ENCODE measurements at regions not wholly inside any gene's neighbourhood (a gene's known extent, or its start where the extent isn't known, plus 50 kb on each side); places are given as distances from the start of the nearest gene placed in this dataset.

DNA sequence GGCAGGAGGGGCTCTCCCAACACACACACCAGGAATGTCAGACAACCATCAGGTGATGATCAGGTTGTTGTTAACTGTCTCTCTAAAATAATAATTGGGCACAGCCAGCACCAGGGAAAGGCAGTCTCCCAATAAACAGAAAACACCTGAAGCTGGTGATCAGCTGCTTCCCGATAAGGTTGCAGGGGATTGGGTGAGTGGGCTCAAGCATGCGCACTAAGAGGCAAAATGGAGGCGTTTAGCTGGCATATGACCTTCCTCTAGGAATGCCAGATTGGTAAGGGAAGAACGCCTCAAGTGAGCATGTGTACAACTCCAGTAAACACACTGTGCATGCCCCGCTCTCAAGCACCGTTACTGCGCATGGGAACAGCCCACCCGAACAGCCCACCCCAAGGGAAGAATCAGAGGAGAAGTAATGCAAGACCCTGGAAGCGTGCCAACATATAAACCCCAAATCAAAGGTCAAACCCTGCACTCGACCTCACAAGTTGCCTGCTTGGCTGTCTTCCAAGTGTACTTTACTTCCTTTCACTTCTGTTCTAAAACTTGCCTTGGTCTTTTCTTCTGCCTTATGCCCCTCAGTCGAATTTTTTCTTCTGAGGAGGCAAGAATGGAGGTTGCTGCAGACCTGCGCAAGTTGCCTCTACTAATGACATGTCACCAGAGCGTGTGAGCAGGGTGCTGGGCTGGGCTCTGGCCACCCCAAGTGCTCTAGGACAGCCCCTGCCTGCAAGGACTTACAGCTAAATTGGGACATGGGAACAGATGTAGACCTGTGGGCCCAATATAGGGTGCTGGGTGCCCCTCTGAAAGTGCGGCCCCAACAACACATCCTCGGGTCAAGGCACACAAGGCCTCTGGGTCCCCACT is 200.8 kb downstream of the RHOU start (continued):
- TF ChIP-seq, protein P1, sequence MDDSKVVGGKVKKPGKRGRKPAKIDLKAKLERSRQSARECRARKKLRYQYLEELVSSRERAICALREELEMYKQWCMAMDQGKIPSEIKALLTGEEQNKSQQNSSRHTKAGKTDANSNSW (CRISPR knock-in tag; IDR thresholded peaks at IDR 0.05; ENCODE audit: borderline replicate concordance), result no peak
- peak; percentile 22; the same call in 1 of the 2 replicates for TF ChIP-seq ZNF772 (CRISPR knock-in tag; IDR thresholded peaks at IDR 0.05)
- TF ChIP-seq, protein P2, sequence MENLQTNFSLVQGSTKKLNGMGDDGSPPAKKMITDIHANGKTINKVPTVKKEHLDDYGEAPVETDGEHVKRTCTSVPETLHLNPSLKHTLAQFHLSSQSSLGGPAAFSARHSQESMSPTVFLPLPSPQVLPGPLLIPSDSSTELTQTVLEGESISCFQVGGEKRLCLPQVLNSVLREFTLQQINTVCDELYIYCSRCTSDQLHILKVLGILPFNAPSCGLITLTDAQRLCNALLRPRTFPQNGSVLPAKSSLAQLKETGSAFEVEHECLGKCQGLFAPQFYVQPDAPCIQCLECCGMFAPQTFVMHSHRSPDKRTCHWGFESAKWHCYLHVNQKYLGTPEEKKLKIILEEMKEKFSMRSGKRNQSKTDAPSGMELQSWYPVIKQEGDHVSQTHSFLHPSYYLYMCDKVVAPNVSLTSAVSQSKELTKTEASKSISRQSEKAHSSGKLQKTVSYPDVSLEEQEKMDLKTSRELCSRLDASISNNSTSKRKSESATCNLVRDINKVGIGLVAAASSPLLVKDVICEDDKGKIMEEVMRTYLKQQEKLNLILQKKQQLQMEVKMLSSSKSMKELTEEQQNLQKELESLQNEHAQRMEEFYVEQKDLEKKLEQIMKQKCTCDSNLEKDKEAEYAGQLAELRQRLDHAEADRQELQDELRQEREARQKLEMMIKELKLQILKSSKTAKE (CRISPR knock-in tag; IDR thresholded peaks at IDR 0.05; ENCODE audit: borderline replicate concordance), result no peak
- TF ChIP-seq, protein P3, sequence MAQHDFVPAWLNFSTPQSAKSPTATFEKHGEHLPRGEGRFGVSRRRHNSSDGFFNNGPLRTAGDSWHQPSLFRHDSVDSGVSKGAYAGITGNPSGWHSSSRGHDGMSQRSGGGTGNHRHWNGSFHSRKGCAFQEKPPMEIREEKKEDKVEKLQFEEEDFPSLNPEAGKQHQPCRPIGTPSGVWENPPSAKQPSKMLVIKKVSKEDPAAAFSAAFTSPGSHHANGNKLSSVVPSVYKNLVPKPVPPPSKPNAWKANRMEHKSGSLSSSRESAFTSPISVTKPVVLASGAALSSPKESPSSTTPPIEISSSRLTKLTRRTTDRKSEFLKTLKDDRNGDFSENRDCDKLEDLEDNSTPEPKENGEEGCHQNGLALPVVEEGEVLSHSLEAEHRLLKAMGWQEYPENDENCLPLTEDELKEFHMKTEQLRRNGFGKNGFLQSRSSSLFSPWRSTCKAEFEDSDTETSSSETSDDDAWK (CRISPR knock-in tag; IDR thresholded peaks at IDR 0.05), result no peak

DNA sequence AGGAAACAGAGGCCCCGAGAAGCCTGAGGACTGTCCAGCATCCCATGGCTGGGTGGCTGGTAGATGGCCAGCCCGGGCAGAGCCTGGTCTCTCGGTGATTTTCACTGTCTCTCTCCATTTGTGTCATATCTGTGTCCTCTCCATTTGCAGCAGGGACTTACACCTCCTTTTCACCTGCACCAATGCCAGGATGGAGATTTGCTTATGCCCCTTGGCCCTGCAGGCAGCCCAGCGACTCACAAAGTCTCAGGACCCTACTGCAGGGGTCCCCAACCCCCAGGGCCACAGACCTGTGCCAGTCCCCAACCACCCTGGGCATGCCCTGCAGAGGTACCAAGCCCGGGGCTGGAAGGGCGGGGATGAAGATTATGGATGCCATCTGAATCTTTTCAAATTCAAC is 201.6 kb downstream of the RHOU start:
- Histone ChIP-seq H3K4me3 (replicated peaks in 1 of 3; ENCODE audit: insufficient read depth in 1 of 3, low read depth in 2 of 3, low read length in 3 of 3) (no peak overlapping the region), H3K4me2 (ENCODE audit: low read depth, low read length) (no peak overlapping the region), H3K36me3 (replicated peaks in 1 of 2; ENCODE audit: control insufficient read depth in 1 of 2, insufficient read depth in 2 of 2, low read length in 2 of 2) (no peaks in the 10 kb centered on the region), H4K20me1 (ENCODE audit: insufficient read depth, low read length) (no peaks in the 10 kb centered on the region), H3K4me1 (ENCODE audit: insufficient read depth, low read length) (peaks cover 89% of the 10 kb centered on the region), H3K79me2 (ENCODE audit: insufficient read depth, low read length) (no peaks in the 10 kb centered on the region), H3K9me3 (ENCODE audit: low read length) (no peaks in the 10 kb centered on the region), H3K27ac (ENCODE audit: extremely low read length, insufficient read depth, low read length) (no peak overlapping the region), H3K27me3 (ENCODE audit: control insufficient read depth in 1 of 2, insufficient read depth in 2 of 2, low read length in 2 of 2) (no peaks in the 10 kb centered on the region), H2AFZ (ENCODE audit: low read length) (no peak overlapping the region), H3K9ac (ENCODE audit: insufficient read depth, low read depth, low read length) (no peak overlapping the region)
- CTCF ChIA-PET (ENCODE audit: low intra/inter-chr PET ratio, low total read pairs), result no interaction called here
- no TSS peak for BruUV-seq (replicated peaks)
- TF ChIP-seq, protein P4, sequence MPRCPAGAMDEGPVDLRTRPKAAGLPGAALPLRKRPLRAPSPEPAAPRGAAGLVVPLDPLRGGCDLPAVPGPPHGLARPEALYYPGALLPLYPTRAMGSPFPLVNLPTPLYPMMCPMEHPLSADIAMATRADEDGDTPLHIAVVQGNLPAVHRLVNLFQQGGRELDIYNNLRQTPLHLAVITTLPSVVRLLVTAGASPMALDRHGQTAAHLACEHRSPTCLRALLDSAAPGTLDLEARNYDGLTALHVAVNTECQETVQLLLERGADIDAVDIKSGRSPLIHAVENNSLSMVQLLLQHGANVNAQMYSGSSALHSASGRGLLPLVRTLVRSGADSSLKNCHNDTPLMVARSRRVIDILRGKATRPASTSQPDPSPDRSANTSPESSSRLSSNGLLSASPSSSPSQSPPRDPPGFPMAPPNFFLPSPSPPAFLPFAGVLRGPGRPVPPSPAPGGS (CRISPR knock-in tag; IDR thresholded peaks at IDR 0.05), result no peak
- TF ChIP-seq ZNF598 (CRISPR knock-in tag; IDR thresholded peaks at IDR 0.05; ENCODE audit: borderline replicate concordance), result no peak
- no peak for TF ChIP-seq MED1 (CRISPR knock-in tag; IDR thresholded peaks at IDR 0.05)
- 0 out of 2 replicates have a peak, but pooled peaks have one; percentile 29 for TF ChIP-seq HNRNPL (IDR thresholded peaks at IDR 0.05; ENCODE audit: low read depth, low read length)
- POLR2A ChIA-PET, result interaction anchor here (0.5 to 2.2 kb wide), 3 partner anchors 27 to 203 kb away, joined by 3 to 19 read pairs (median 3); no protein-coding TSS in a partner anchor
- FAIRE-seq (no peak), DNase-seq (ENCODE audit: low spot score) (no peak), ATAC-seq (no peak)
- 83% methylated on average over 6 of the region's 6 CpGs for WGBS (ENCODE audit: low lambda C conversion rate)
- in situ Hi-C loops (cut with HindIII; ENCODE audit: extremely low pct_ligation_motif_present, low pct_unique_long_range_greater_than_20kb), result no loop called here
- intact Hi-C loops (cut with micrococcal nuclease; ENCODE audit: unreplicated experiment), result loop anchor here (5.0 kb wide), 1 partner anchor 100 kb away; no protein-coding TSS in a partner anchor

All from HepG2 (cell line).